Ovary (tissue), 3 donors: ENCODE measurements at regions not wholly inside any gene's neighbourhood (a gene's known extent, or its start where the extent isn't known, plus 50 kb on each side); places are given as distances from the start of the nearest gene placed in this dataset.

ENCODE experiments used
- CTCF ChIP-seq, 3 donors: fragments of 450-650 bp in 2 of 3; fragments of 200-600 bp in 1 of 3; IDR thresholded peaks; one replicate each; pipeline versions ENCODE4 v1.5.1 to v1.8.0; 2016 to 2022; ENCODE audit warnings: antibody characterized with exemption in 3 of 3, mild to moderate bottlenecking in 1 of 3
- POLR2A ChIP-seq: fragments of 450-650 bp; IDR thresholded peaks from one replicate; pipeline ENCODE4 v1.6.1; 2017; ENCODE audit warnings: antibody characterized with exemption, mild to moderate bottlenecking, moderate library complexity
- donor health status: DM: no; HTN: no; CAD: no.

- TF ChIP-seq CTCF (IDR thresholded peaks at IDR 0.05) (no peak), POLR2A (no peak)
Observed at GRCh38 chr6:163841733-163842132, 427.2 kb downstream of the QKI start.
